NCI-H2196 (cell line): ENCODE measurements at regions not wholly inside any gene's neighbourhood (a gene's known extent, or its start where the extent isn't known, plus 50 kb on each side); places are given as distances from the start of the nearest gene placed in this dataset.

ENCODE experiments used
- DNase-seq: peaks from one replicate; lab custom pipeline; 2025; ENCODE audit not compliant: unreplicated experiment; lab: John Stamatoyannopoulos, UW

DNA sequence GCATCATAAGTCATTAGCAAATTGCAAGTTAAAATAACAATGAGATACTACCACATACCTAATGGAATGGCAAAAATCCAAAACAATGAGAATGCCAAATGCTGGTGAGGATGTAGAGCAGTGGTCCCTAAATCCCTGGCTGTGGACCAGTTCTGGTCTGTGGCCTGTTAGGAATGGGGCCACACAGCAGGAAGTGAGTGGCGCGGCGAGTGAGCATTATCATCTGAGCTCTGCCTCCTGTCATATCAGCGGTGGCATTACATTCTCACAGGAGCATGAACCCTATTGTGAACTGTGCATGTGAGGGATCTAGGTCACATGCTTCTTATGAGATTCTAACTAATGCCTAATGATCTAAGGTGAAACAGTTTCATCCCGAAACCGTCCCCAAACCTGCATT is 1694.4 kb downstream of the EFNB2 start:
- no peak for DNase-seq

DNA sequence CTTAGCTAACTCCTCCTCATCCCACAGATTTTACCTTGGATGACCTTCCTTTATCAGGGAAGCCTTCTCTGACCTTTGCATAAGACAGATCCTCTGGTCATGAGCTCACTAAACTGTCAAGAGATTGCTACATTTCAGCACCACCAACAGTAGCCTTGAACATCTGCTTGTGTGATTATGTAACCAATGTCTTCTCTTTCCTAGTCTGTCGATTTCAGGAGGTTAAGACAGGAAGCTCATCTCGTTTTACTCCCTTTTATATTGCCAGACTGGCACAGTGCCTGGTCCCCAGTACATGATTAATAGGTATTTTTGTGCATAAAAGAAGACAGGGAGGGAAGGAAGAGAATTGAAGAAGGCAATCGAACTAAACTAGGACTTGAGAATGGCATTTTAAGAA is 1697.7 kb downstream of the EFNB2 start:
- no peak for DNase-seq

DNA sequence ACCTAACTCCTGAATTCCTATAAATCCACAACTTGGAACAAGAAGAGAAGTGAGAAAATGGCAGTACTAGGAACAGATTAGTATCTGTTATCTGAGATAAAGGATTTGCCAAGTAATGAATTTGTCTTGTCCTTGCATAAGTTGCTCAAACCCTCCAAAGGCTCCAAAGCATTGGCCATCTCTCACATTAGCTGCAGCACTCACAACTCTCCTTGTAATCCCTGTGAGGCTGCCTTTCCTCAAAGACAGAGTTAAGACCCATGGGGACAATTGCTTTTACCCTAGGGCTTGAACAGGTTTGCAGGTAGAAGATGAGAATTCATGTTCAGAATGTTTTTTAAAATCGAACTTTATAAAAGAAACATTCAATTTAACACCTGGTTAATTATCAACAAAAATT is 1702.2 kb downstream of the EFNB2 start:
- no peak for DNase-seq

DNA sequence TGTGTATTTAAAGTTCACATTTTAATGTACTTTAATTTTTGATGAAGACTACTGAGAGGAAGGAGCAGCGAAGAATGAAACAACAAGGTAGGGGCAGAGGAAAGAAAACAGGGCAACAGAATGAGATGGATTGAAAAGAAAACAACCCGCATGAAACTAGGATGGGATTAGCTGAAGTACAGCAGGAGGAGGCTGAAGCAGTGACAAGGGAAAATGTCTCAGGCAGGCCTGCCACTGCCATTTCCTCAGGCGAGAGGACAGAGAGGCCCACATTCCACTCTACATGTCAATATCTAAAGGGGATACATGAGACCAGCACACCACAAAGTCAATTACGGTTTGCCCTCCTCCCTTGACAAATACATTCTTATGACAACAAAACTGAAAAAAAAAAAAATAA is 1703.2 kb downstream of the EFNB2 start:
- DNase-seq, result no peak

DNA sequence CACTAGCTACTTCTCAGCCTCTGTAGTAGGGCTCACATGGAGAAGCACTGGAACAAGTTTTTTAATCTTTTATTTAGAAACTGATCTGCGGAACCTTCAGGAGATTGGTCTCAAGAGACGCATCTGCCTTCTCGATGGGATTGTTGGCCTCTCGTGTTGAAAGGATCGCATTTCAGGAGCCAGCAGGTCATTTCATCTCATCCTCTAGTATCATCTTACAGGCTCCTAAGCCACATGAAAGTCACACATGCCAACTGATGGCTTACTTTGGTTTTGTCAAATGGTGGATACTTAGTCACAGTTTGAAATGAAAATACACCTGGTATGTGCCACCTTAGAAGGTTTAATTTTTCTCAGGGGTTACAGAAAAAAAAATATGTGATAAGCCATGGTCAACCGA is 1703.6 kb downstream of the EFNB2 start:
- no peak for DNase-seq

DNA sequence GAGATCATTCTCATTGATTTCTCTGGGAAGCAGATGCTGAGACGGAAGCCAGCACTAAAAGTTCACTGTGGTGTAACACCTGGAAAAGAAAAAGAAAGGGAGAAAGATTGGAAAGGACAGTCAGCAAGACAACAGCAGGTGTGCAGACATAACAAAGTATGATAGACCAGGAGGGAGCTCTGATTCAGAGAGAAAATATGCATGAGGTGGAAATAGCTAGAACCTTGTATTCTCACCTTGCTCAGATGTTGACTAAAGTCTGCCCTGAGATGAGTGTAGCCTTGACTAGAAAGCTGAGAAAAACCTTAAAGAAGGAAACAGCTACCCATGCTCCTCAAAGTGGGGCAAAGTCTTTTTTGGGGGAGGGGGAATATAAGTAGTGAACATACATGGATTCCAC is 1711.8 kb downstream of the EFNB2 start:
- DNase-seq, result no peak

DNA sequence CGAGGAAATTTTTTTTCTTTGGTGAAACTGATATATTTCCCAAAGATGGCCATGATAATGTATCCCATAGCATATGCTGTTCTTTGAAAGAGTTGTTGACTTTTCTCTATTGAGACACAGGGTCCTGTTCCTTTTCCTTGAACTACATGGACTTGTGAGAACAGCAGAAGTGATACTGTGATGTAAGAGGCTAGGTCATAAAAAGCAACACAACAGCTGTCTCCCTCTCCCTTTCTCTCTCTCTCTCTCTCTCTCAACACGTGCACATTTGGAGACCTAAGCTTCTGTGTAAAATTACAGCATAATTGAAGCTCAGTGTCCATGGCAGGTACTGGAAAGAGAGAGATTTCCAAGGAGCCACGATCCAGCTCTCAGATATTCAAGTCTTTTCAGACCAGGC is 1712.4 kb downstream of the EFNB2 start:
- DNase-seq, result no peak

DNA sequence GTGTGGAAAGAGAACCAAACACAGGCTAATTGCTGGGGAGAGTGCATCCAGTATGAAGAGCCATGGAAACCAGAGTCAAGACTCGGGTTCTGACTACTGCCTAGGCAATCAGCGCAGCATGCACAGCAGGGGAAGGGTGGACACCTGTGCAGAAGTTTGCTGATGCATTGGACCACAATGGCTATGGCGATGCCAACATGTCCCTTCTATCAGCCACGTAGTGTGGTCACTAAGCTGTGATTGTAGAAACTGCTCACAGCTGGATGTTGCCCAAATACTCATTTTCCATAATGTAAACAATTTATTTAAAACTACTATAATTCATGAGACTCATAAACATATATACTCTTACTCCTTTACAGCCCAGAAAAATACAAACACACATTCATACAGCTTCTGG is 1718.2 kb downstream of the EFNB2 start:
- DNase-seq, result no peak

DNA sequence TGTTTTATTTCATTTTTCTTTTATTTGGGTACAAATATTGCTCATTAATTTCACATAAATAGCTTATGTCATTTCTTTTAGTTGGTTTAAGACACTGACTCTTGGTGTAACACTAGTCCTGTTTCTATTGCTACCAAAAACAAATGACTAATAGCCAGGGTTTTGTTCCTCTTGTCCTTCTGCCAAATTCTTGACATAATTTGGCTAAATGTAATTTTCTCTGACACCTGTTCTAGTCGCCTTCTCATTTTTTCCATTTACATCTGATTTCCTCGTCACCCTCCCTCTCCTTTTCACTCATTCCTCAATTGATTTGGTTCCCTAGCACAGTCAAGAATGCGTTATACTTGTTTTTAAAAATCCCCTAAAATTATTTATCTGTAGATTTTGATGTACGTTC is 1718.7 kb downstream of the EFNB2 start:
- no peak for DNase-seq

DNA sequence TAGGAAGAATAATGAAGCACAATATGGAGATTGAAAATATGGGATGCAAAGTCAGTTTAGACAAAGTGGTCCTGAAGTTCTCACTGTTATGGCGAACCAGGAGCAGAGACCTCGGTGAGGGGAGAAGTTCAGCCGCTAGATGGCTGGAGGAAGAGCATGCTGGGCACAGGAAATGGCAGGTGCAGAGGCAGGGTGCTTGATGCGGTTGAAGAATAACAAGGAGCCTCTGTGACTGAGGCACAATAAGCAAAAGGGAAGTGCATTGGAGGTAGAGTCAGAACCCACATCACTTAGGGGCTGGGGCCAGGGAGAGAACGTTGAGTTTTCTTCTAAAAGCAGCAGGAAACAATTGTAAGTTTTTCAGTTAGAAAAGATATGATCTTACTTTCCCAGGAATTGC is 1725.2 kb downstream of the EFNB2 start:
- no peak for DNase-seq

DNA sequence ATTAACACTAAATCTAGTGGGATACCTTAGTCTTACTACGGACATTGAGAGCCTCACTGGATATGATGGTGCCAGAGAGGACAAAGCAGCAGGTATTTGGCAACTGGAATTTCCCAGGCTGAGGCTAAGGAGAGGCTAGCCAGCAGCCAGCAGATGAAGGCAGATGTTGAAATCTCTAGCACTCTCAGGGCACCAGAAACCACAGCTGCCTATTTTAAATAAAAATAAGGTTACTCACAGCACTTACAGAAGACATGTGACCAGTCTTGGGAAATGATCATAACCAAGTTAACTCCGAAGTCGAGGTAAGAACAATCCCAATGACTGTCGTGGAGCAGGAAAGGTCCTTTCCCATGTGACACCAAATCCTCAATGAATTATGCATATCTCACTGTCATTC is 1726.0 kb downstream of the EFNB2 start:
- no peak for DNase-seq

DNA sequence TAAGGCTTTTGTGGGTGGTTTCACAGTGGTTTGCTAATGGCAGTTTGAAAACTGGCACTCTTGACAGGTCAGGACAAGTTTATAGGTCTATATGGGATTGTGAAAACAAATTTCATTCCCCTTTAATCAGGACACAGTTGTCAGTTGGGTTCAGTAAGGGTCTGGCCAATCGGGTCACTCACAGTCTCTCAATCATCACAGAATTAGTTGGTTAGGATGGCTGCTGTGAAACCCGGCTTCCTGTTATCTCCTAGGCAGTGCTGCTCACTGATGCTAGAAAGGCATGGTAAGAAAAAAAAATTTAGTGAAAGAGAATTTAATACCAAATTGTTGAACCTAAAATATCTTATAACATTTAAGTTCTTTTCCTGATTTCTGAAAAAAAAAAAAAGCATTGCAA is 1730.1 kb downstream of the EFNB2 start:
- DNase-seq, result no peak

DNA sequence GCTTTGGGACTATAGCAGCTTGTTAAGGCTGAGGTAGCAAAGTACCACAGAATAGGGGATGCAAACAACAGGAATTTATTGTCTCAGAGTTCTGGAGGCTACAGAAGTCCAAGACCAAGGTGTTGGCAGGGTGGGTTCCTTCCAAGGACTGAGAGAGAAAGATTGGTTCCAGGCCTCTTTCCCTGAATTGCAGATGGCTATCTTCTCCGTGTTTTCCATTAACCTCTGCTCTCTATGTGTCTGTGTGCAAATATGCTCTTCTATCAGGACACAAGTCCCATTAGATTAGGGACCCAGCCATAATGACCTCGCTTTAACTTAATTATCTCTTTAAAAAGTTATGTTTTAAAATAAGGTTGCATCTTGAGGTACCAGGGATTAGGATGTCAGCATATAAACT is 1732.9 kb upstream of the SLC10A2 start:
- no peak for DNase-seq

DNA sequence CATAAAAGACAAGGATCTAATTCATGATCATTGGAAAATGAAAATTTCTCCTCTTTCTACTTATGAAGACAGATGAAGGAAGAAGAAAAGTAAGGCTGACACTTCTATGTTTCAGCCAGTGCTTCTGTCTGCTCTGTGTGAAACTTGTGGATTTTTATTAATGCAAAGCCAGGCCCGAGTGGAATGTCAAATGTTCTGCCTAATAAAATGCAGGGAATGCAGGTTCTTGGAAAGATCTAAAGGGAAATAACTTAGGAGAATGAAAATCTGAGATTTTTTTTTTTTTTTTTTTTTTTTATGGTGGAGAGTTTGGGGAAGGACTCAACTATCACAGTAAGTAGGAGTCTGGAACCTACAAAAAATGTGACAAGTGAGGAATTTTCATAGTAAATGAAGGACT is 1732.3 kb upstream of the SLC10A2 start:
- DNase-seq, result no peak

DNA sequence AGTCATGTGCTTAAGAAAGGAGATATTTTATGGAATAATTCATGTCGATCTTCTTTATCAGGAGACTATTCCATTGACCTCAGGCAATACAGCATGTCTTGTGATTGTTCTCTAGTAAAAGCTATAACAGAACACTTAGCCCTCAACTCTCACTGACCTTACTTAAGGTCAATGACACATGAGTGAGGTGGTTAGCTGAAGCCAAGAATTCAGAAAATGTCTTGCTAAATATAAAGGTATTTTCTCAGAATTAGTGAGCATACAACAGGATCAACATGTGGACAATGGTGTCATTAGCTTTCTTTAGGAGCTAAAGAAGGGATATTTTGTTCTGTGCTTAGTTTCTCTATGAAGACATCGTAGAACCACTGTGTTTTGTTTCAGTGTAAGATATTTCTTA is 1730.4 kb upstream of the SLC10A2 start:
- no peak for DNase-seq

DNA sequence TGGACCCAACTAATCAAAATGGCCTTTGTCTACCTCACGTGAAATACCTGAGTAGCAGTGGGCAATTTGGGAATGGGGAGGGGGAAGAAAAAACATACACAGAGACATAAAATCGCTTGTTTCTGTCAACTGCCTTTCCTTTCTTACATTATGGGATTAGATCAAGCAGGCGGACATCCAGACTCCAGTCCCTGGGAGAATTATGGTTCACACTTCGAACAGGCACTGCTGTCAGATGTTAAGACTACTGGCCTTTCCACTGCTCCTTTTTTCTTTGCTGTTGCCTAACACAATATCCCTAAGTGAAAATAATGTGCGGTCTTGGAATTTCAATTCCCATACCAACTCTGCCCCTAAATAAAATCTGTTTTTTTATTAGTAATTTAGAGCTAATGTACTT is 1719.7 kb upstream of the SLC10A2 start:
- no peak for DNase-seq

DNA sequence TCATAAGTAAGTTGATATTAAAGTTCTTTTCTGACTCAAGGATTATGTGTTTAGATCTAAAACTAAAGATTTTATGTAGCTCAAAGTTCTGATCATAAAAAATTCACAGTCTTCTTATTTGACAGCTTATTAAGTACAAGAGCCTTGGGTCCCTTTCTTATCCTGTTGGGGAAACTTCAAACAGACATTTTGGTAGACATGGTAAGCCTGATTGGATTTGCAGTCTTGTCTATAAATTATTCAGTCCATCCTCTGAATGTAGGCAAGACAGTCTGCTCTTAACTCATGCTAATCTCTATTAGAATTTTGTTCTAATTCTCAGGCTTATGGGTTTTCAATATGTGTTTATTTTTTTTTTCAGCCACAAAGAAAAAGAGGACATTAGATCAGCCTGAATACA is 1718.7 kb upstream of the SLC10A2 start:
- no peak for DNase-seq

DNA sequence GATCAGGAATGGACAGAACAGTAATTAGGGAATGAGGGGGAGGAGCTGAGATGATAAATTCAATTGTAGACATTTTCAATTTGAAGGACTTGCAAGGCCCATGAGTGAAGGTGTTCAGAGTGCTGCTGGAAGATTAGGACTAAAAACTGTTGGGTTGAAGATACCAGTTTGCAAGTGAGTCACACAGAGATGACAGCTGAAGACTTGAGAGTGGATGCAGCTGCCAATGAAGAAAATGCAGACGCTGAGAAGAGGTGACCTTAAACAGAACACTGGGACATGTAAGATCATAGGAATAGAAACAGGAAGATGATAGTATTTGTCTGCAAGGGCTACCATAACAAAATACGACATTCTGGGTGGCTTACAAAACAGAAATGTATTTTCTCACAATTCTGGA is 1716.5 kb upstream of the SLC10A2 start:
- DNase-seq, result no peak

DNA sequence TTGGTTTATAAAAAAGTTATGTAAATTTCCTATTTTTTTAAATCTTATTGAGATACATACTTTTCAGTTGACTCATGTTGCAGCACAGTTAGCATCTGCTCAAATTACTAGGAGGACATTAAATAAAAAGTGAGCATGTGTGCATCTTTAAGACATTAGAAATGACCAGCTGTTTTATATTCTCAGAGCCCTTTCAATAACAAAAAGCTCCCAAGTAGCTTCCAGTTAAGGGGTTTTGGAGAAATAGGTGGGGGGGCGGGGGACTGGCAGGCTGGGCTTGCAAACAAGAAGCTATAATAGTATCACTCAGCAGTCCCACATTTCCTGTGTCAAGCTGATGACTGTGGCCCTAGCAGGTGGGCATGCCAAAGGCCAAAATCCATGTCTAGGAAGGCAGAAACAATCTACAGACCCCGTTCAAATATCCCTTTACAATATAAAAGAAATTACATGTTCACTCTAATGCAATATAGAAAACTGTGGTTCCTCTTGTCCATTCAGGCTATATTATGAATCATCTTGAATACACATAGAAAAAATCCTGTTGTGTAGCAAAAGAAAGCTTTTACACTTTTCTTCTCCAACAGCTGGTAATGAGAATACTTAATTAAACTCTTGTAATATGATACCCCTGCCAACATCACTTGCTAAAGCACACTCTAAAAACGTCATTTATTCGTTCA is 1713.2 kb upstream of the SLC10A2 start:
- no peak for DNase-seq

DNA sequence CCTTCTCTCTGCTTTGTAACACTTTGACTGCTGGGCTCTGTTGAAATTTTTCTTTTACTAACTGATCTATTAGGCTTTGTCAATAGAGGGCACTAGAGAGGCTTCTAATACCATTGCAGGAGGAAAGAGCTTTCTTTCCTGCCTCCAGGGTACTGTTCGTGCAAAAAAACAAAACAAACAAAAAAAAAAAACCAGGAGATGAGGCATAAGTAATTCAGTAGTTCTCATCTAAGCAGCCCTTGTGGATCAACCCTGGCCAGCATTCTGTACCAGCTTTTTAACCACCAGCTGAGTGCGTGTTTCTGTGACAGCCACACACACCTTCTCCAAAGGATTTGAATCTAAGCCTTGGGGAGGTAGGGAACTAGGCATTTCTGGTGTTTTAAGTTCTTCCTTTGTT is 1707.6 kb upstream of the SLC10A2 start:
- DNase-seq, result no peak

DNA sequence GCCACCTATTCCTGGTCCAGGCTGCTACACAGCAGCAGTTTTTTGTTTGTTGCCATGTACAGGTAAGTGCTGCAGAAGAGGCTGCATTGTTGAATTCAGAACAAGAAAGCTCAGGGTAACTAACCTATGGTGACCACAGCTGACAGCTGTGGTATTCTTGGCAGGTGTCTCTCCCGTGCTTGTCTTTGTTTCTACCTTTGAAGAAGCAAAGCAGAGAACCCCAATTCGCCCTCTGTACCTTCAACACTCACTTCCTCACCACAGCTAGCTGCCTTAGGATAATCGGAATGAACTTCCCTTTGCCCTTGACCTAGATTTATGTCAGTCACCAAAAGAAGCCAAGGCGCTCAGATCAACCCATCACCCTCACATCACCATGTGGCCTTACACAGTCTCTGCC is 1703.3 kb upstream of the SLC10A2 start:
- no peak for DNase-seq

DNA sequence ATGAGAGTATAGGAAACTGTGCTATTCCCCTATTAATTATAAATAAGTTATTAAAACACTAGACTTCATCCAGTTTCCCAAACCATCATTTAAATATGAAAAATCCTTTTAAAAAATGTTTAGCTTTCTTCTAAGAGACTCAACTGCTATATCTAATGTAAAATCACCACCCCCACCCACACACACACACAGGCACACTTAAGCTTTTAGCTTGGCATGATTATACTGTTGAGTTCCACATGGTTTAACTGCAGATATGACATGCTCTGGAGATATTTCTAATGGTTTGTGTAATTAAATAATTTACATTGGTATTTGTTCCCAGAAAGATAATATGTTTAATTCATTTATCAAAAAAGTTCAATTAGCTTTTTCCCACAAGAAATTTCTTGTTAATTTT is 1700.1 kb upstream of the SLC10A2 start:
- no peak for DNase-seq

DNA sequence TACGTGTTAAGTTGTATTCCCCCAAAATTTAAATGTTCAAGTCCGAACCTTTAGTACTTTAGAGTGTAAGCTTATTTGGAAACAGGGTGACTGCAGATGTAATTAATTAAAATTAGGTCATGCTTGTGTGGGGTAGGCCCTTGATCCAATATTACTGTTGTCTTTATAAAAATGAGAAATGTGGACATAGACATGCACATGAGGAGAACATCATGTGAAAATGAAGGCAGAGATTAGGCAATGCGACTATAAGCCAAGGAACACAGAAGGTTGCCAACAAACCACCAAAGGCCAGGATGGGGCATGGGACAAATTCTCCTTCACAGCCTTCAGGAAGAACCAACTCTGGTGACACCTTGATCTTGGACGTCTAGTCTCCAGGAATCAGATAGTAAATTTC is 1698.4 kb upstream of the SLC10A2 start:
- no peak for DNase-seq

DNA sequence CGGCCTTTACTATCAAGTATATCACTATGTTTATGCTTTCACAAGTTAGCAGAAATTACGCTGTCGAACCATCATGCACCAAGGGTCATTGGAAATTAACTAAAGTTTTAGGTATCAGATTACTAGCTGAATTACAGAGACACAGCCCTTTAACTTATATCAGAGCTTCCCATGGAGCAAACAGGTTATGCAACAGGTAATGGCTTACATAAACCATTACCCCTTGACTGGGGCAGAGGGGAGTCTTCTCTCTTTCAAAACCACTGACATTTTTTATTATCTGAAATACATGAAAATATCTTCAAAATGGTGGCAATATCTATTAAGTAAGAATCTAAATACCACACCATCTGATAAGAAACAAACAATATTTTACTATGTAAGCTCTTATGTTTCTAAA is 1692.9 kb upstream of the SLC10A2 start:
- no peak for DNase-seq
